HCT116 (cell line): ENCODE measurements at regions not wholly inside any gene's neighbourhood (a gene's known extent, or its start where the extent isn't known, plus 50 kb on each side); places are given as distances from the start of the nearest gene placed in this dataset.

Experiments used
- EZH2 ChIP-seq: fragments of 200-600 bp; sonication (generic); IDR thresholded peaks from 2 replicates; pipeline ENCODE4 v1.6.1; 2017; ENCODE audit warnings: antibody characterized with exemption, mixed run types
- MAX ChIP-seq: IDR thresholded peaks from 2 replicates; pipeline ENCODE4 v1.6.1; 2012
- POLR2A ChIP-seq: IDR thresholded peaks from 2 replicates; pipeline ENCODE4 v1.7.0; 2011; ENCODE audit warnings: borderline replicate concordance; ENCODE audit not compliant: insufficient read depth, insufficient read length; ENCODE audit errors: extremely low read depth
- TCF7L2 ChIP-seq: IDR thresholded peaks from 2 replicates; pipeline ENCODE4 v1.7.0; 2011; ENCODE audit warnings: borderline replicate concordance, inconsistent platforms; ENCODE audit not compliant: insufficient read depth, insufficient read length; ENCODE audit errors: extremely low read depth
- ZFX ChIP-seq: fragments of 450-650 bp; IDR thresholded peaks from 2 replicates; pipeline ENCODE4 v1.6.1; 2017
- ZNF274 ChIP-seq: fragments of 200-500 bp; sonication (Bioruptor generic); IDR thresholded peaks from 2 replicates; pipeline ENCODE4 v1.6.1; 2014; ENCODE audit warnings: mild to moderate bottlenecking, low read depth, low read length, inconsistent platforms
- TF ChIP-seq, protein P1 (sequence below): IDR thresholded peaks from 2 replicates; pipeline ENCODE4 v1.6.1; 2012; ENCODE audit warnings: low read depth
- TF ChIP-seq, protein P2 (sequence below), 3 experiments: fragments of 200-600 bp in 1 of 3; sonication (generic) in 1 of 3; IDR thresholded peaks in 2 of 3; conservative IDR thresholded peaks in 1 of 3; 2 replicates each; pipeline ENCODE4 v1.5.1; 2012 to 2017; ENCODE audit warnings: low read depth in 2 of 3, low read length in 2 of 3, antibody characterized with exemption in 1 of 3, borderline replicate concordance in 1 of 3, control low read depth in 1 of 3, mild to moderate bottlenecking in 1 of 3, mixed read lengths in 1 of 3, mixed run types in 1 of 3, moderate library complexity in 1 of 3; ENCODE audit not compliant: insufficient read depth in 1 of 3
- TF ChIP-seq, protein P3 (sequence below): IDR thresholded peaks from 2 replicates; pipeline ENCODE4 v1.6.1; 2011; ENCODE audit warnings: mild to moderate bottlenecking, low read length, moderate library complexity; ENCODE audit not compliant: insufficient replicate concordance; ENCODE audit errors: extremely low read depth

GRCh38 chr5:6287176-6287575 is 91.2 kb downstream of the MED10 start:
- TF ChIP-seq, protein P1, sequence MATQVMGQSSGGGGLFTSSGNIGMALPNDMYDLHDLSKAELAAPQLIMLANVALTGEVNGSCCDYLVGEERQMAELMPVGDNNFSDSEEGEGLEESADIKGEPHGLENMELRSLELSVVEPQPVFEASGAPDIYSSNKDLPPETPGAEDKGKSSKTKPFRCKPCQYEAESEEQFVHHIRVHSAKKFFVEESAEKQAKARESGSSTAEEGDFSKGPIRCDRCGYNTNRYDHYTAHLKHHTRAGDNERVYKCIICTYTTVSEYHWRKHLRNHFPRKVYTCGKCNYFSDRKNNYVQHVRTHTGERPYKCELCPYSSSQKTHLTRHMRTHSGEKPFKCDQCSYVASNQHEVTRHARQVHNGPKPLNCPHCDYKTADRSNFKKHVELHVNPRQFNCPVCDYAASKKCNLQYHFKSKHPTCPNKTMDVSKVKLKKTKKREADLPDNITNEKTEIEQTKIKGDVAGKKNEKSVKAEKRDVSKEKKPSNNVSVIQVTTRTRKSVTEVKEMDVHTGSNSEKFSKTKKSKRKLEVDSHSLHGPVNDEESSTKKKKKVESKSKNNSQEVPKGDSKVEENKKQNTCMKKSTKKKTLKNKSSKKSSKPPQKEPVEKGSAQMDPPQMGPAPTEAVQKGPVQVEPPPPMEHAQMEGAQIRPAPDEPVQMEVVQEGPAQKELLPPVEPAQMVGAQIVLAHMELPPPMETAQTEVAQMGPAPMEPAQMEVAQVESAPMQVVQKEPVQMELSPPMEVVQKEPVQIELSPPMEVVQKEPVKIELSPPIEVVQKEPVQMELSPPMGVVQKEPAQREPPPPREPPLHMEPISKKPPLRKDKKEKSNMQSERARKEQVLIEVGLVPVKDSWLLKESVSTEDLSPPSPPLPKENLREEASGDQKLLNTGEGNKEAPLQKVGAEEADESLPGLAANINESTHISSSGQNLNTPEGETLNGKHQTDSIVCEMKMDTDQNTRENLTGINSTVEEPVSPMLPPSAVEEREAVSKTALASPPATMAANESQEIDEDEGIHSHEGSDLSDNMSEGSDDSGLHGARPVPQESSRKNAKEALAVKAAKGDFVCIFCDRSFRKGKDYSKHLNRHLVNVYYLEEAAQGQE, result no peak
- TF ChIP-seq, protein P2, sequence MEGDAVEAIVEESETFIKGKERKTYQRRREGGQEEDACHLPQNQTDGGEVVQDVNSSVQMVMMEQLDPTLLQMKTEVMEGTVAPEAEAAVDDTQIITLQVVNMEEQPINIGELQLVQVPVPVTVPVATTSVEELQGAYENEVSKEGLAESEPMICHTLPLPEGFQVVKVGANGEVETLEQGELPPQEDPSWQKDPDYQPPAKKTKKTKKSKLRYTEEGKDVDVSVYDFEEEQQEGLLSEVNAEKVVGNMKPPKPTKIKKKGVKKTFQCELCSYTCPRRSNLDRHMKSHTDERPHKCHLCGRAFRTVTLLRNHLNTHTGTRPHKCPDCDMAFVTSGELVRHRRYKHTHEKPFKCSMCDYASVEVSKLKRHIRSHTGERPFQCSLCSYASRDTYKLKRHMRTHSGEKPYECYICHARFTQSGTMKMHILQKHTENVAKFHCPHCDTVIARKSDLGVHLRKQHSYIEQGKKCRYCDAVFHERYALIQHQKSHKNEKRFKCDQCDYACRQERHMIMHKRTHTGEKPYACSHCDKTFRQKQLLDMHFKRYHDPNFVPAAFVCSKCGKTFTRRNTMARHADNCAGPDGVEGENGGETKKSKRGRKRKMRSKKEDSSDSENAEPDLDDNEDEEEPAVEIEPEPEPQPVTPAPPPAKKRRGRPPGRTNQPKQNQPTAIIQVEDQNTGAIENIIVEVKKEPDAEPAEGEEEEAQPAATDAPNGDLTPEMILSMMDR (IDR thresholded peaks at IDR 0.05 in 2 of 3, conservative IDR thresholded peaks at IDR 0.05 in 1 of 3; ENCODE audit: borderline replicate concordance in 1 of 3, insufficient read depth in 1 of 3, low read depth in 2 of 3, low read length in 2 of 3), result no peak
- TF ChIP-seq ZNF274 (no peak), ZFX (no peak), POLR2A (no peak), TCF7L2 (no peak), EZH2 (no peak), MAX (no peak)
- TF ChIP-seq, protein P3, sequence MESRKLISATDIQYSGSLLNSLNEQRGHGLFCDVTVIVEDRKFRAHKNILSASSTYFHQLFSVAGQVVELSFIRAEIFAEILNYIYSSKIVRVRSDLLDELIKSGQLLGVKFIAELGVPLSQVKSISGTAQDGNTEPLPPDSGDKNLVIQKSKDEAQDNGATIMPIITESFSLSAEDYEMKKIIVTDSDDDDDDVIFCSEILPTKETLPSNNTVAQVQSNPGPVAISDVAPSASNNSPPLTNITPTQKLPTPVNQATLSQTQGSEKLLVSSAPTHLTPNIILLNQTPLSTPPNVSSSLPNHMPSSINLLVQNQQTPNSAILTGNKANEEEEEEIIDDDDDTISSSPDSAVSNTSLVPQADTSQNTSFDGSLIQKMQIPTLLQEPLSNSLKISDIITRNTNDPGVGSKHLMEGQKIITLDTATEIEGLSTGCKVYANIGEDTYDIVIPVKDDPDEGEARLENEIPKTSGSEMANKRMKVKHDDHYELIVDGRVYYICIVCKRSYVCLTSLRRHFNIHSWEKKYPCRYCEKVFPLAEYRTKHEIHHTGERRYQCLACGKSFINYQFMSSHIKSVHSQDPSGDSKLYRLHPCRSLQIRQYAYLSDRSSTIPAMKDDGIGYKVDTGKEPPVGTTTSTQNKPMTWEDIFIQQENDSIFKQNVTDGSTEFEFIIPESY, result no peak
